HepG2 (cell line): ENCODE measurements at regions not wholly inside any gene's neighbourhood (a gene's known extent, or its start where the extent isn't known, plus 50 kb on each side); places are given as distances from the start of the nearest gene placed in this dataset.

Source experiments
- ATAC-seq: fragments of 200-7000 bp; cut with Tn5 transposase; 3 replicates; pipeline ENCODE4 v1.9.1; 2020; ENCODE audit warnings: mild to moderate bottlenecking, moderate library complexity
- BruUV-seq: library from RNA; stranded (reverse); fragments of 400-500 nt; replicated peaks from 2 replicates; lab custom pipeline; 2021; lab: Mats Ljungman, UMichigan
- CTCF ChIA-PET: fragments of 300-600 bp; formaldehyde crosslinking; extraction: SDS; loops from one replicate; lab custom pipeline; 2021; ENCODE audit warnings: low total read pairs, inconsistent platforms, low intra/inter-chr PET ratio; lab: Yijun Ruan, JAX
- POLR2A ChIA-PET: fragments of 350-600 bp; sonication (Branson Sonifier 250); formaldehyde crosslinking; loops from one replicate; lab custom pipeline; 2020; ENCODE audit warnings: antibody characterized with exemption, inconsistent platforms; lab: Yijun Ruan, JAX
- DNase-seq: peaks from one replicate; pipeline ENCODE4 v3.0.0-alpha.2; 2015; ENCODE audit warnings: low spot score
- FAIRE-seq: peaks from 3 replicates; lab custom pipeline; 2011; peaks lifted over from hg19 to GRCh38; lab: Jason Lieb, UNC
- H2AFZ ChIP-seq: one replicate; pipeline ENCODE4 v1.6.1; 2011; ENCODE audit warnings: low read length, inconsistent platforms
- H3K27ac ChIP-seq: fragments of 300-600 bp; 3 replicates; pipeline ENCODE4 v1.8.0; 2011; ENCODE audit warnings: mixed run types, mild to moderate bottlenecking, mixed read lengths, low read length, inconsistent platforms; ENCODE audit not compliant: insufficient read depth; ENCODE audit errors: extremely low read length
- H3K27me3 ChIP-seq, 2 experiments: fragments of 200-600 bp in 1 of 2; 2 replicates in 1 of 2; 3 replicates in 1 of 2; pipeline versions ENCODE4 v1.6.0 to v1.8.0; 2011; ENCODE audit warnings: low read length in 2 of 2, mild to moderate bottlenecking in 2 of 2, moderate library complexity in 2 of 2, inconsistent platforms in 1 of 2; ENCODE audit not compliant: insufficient read depth in 2 of 2, control insufficient read depth in 1 of 2
- H3K36me3 ChIP-seq, 2 experiments: fragments of 200-600 bp in 1 of 2; replicated peaks in 1 of 2; 2 replicates in 1 of 2; 3 replicates in 1 of 2; pipeline versions ENCODE4 v1.5.1 to v1.8.0; 2011; ENCODE audit warnings: low read length in 2 of 2, inconsistent platforms in 1 of 2; ENCODE audit not compliant: insufficient read depth in 2 of 2, control insufficient read depth in 1 of 2
- H3K4me1 ChIP-seq: 2 replicates; pipeline ENCODE4 v1.5.1; 2012; ENCODE audit warnings: low read length, inconsistent platforms; ENCODE audit not compliant: insufficient read depth
- H3K4me2 ChIP-seq: 2 replicates; pipeline ENCODE4 v1.6.0; 2011; ENCODE audit warnings: low read depth, low read length, inconsistent platforms
- H3K4me3 ChIP-seq, 3 experiments: fragments of 200-600 bp in 1 of 3; sonication (generic), shearing (Covaris generic) in 1 of 3; replicated peaks in 1 of 3; 2 replicates each; pipeline ENCODE4 v1.5.1; 2011 to 2016; ENCODE audit warnings: low read length in 3 of 3, inconsistent platforms in 2 of 3, low read depth in 2 of 3, mild to moderate bottlenecking in 2 of 3, control low read depth in 1 of 3, mixed read lengths in 1 of 3; ENCODE audit not compliant: insufficient read depth in 1 of 3
- H3K79me2 ChIP-seq: one replicate; pipeline ENCODE4 v1.6.1; 2011; ENCODE audit warnings: low read length, inconsistent platforms; ENCODE audit not compliant: insufficient read depth
- H3K9ac ChIP-seq: 2 replicates; pipeline ENCODE4 v1.6.0; 2011; ENCODE audit warnings: mild to moderate bottlenecking, low read depth, low read length, inconsistent platforms; ENCODE audit not compliant: insufficient read depth
- H3K9me3 ChIP-seq: 2 replicates; pipeline ENCODE4 v1.5.1; 2012; ENCODE audit warnings: mild to moderate bottlenecking, low read length
- H4K20me1 ChIP-seq: 2 replicates; pipeline ENCODE4 v1.6.0; 2011; ENCODE audit warnings: inconsistent platforms, mild to moderate bottlenecking, low read length, moderate library complexity; ENCODE audit not compliant: insufficient read depth
- CEBPG ChIP-seq: IDR thresholded peaks from 2 replicates; pipeline ENCODE4 v1.6.1; 2016
- DNMT3B ChIP-seq: conservative IDR thresholded peaks from 2 replicates; pipeline ENCODE4 v1.6.1; 2016; ENCODE audit warnings: missing biosample characterization, control low read depth
- E2F5 ChIP-seq: sonication (generic); formaldehyde crosslinking; conservative IDR thresholded peaks from 2 replicates; pipeline ENCODE4 v1.4.0; 2020; ENCODE audit warnings: missing genetic modification reagents
- ERF ChIP-seq: IDR thresholded peaks from 2 replicates; pipeline ENCODE4 v1.6.1; 2018; ENCODE audit warnings: missing biosample characterization, missing genetic modification reagents
- SIX4 ChIP-seq: sonication (generic); formaldehyde crosslinking; IDR thresholded peaks from 2 replicates; pipeline ENCODE4 v1.4.0; 2020; ENCODE audit warnings: missing genetic modification reagents
- XBP1 ChIP-seq: sonication (generic); formaldehyde crosslinking; IDR thresholded peaks from 2 replicates; pipeline ENCODE4 v1.5.0; 2020; ENCODE audit warnings: missing genetic modification reagents
- WGBS: methylation state at CpG from one replicate; pipeline ENCODE4 v1.1.6; 2017; ENCODE audit warnings: low lambda C conversion rate; 5-methylcytosine and 5-hydroxymethylcytosine counted together
- in situ Hi-C: cut with HindIII; loops from 2 replicates; pipeline ENCODE4 v1.10.0; 2017; ENCODE audit warnings: low pct_unique_long_range_greater_than_20kb; ENCODE audit not compliant: extremely low pct_ligation_motif_present
- intact Hi-C: fragments of 100-400 bp; cut with micrococcal nuclease; formaldehyde crosslinking; loops from one replicate; pipeline ENCODE4 v1.10.0; 2022; ENCODE audit not compliant: unreplicated experiment
- TF ChIP-seq, protein P1 (sequence below), 2 experiments: IDR thresholded peaks; 2 replicates each; pipeline ENCODE4 v1.6.1; 2011 to 2012; ENCODE audit warnings: low read length in 2 of 2, borderline replicate concordance in 1 of 2, low read depth in 1 of 2, mild to moderate bottlenecking in 1 of 2, moderate library complexity in 1 of 2

- intact Hi-C loops, result no loop called here
- no peaks in the 10 kb centered on the region for H3K27me3 ChIP-seq
- H3K9ac ChIP-seq, result no peak overlapping the region
- no peaks in the 10 kb centered on the region for H3K9me3 ChIP-seq
- ChIA-PET POLR2A (no interaction called here), CTCF (no interaction called here)
- FAIRE-seq, result no peak
- H3K4me1 ChIP-seq, result no peaks in the 10 kb centered on the region
- H3K4me2 ChIP-seq, result no peak overlapping the region
- in situ Hi-C loops, result no loop called here
- H2AFZ ChIP-seq, result no peak overlapping the region
- H3K4me3 ChIP-seq, result no peak overlapping the region
- no peaks in the 10 kb centered on the region for H4K20me1 ChIP-seq
- TF ChIP-seq CEBPG (no peak), E2F5 (no peak), XBP1 (CRISPR knock-in tag) (no peak), SIX4 (CRISPR knock-in tag) (no peak), DNMT3B (CRISPR knock-in tag) (no peak), ERF (CRISPR knock-in tag) (no peak)
- TF ChIP-seq, protein P1, sequence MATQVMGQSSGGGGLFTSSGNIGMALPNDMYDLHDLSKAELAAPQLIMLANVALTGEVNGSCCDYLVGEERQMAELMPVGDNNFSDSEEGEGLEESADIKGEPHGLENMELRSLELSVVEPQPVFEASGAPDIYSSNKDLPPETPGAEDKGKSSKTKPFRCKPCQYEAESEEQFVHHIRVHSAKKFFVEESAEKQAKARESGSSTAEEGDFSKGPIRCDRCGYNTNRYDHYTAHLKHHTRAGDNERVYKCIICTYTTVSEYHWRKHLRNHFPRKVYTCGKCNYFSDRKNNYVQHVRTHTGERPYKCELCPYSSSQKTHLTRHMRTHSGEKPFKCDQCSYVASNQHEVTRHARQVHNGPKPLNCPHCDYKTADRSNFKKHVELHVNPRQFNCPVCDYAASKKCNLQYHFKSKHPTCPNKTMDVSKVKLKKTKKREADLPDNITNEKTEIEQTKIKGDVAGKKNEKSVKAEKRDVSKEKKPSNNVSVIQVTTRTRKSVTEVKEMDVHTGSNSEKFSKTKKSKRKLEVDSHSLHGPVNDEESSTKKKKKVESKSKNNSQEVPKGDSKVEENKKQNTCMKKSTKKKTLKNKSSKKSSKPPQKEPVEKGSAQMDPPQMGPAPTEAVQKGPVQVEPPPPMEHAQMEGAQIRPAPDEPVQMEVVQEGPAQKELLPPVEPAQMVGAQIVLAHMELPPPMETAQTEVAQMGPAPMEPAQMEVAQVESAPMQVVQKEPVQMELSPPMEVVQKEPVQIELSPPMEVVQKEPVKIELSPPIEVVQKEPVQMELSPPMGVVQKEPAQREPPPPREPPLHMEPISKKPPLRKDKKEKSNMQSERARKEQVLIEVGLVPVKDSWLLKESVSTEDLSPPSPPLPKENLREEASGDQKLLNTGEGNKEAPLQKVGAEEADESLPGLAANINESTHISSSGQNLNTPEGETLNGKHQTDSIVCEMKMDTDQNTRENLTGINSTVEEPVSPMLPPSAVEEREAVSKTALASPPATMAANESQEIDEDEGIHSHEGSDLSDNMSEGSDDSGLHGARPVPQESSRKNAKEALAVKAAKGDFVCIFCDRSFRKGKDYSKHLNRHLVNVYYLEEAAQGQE (IDR thresholded peaks at IDR 0.05; ENCODE audit: borderline replicate concordance in 1 of 2, low read depth in 1 of 2, low read length in 2 of 2), result no peak
- no TSS peak for BruUV-seq
- no peak for DNase-seq
- H3K79me2 ChIP-seq, result no peaks in the 10 kb centered on the region
- 0% methylated on average over 3 of the region's 3 CpGs for WGBS
- H3K36me3 ChIP-seq, result no peaks in the 10 kb centered on the region
- no peak for ATAC-seq
- no peak overlapping the region for H3K27ac ChIP-seq
These were observed 124.7 kb upstream of the FRMD4B start for GRCh38 chr3:69510481-69511030.
